Retina (tissue), 1 donor: ENCODE measurements at regions not wholly inside any gene's neighbourhood (a gene's known extent, or its start where the extent isn't known, plus 50 kb on each side); places are given as distances from the start of the nearest gene placed in this dataset.

Source experiments
- DNase-seq: peaks from one replicate; pipeline ENCODE4 v3.0.0-alpha.2; 2016

GRCh38 chr17:5788266-5788900 is 204.1 kb upstream of the NLRP1 start:
- no peak for DNase-seq

DNA sequence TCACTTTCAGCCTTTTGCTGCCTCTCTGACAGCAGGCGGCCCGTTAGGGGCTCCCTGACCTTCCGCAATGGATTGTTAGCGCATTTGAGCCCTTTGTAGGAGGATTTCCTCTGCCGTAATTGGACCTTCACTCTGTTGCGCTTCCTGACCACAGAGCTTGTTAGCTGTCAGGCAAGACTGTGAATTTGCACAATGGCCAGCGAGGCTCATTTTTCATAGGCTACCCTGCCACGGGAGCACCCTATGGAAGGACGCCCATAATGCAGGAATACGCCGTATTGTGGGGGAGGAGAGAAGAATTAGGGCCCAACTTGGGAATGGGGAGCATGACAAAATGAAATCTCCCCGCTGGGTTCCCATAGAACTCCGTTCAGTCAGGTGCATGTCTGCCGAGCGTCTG is 205.2 kb upstream of the NLRP1 start:
- DNase-seq = peak; percentile 83

- no peak for DNase-seq
Observed at GRCh38 chr17:5793157-5793556, 208.8 kb upstream of the NLRP1 start.

- DNase-seq = no peak
Observed at GRCh38 chr17:5793899-5794298, 209.6 kb upstream of the NLRP1 start.

DNA sequence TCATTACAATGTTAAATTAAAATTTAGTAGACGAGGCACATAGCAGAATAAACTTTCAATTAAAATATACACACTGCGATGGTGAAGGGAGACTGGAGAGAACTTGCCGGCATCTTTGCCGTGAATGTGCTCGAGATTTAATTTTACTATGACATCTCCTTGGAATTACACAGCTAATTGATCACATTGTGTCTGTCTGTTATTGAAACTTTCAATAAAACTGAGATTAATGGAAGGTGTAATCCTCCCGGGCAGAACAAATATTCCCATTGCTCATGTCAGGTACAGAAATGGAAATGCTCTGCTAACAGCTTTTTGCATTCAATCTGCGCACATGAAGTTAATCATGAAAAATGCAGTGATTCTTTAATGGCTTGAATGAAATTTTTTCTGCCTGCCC is 210.1 kb upstream of the NLRP1 start:
- DNase-seq = no peak

GRCh38 chr17:5794881-5795506 is 210.7 kb upstream of the NLRP1 start:
- DNase-seq = no peak

GRCh38 chr17:5797447-5798050 is 213.2 kb upstream of the NLRP1 start:
- peak; percentile 55 for DNase-seq

DNA sequence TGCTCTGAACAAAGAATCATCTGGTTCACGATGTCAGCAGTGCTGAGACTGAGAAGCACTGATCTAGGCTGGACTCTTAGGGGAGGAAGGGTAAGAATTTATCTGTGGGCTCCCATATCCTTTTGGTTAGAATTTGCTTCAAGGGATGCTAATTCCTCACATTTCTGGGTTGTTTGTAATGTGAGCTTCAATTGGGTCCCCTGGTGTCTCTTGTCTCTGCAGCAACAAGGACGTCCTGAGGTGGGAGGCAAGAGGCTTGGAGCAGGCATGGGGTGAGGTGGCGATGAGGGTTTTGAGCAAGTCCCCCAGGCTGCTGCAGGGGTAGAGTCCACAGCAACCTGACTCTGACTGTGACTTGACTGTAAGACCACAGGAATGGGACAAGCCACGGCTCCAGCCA is 213.8 kb upstream of the NLRP1 start:
- DNase-seq = no peak

GRCh38 chr17:5800131-5800530 is 215.8 kb upstream of the NLRP1 start:
- no peak for DNase-seq

- no peak for DNase-seq
Observed at GRCh38 chr17:5800646-5801045, 216.3 kb upstream of the NLRP1 start.

DNA sequence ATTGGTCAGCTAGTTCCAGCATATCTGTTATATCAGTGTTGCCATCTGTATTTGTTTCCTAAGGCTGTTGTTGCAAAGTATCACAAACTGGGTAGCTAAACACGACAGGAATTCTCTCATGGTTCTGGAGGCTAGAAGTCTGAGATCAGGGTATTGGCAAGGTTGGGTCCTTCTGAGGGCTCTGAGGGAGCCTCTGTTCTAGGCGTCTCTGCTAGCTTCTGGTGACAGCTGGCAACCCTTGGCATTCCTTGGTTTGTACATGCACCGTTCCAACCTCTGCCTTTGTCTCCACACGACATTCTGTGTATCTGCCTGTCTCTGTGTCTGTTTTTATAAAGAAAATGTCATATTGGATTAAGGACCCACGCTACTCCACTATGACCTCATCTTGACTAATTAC is 219.9 kb upstream of the NLRP1 start:
- DNase-seq = peak; percentile 61

DNA sequence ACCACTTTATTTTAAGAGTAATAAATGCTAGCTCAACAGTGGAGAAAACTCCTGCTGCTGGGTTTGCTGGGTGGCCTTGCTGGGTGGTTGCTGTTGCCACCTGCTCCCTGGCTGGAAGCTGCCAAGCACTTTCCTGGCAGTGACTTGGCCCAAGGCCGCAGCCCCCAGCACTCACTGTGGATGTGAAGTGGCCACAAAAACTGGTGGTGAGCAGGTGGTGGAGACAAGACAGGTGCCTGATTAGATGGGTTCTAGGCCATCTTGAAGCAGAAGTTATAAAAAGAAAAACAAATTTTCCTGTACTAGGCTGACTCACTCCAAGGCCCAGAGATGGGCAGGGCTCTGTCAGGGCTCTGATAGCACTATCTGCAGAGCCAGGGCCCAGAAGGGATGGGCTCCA is 224.7 kb upstream of the NLRP1 start:
- no peak for DNase-seq

DNA sequence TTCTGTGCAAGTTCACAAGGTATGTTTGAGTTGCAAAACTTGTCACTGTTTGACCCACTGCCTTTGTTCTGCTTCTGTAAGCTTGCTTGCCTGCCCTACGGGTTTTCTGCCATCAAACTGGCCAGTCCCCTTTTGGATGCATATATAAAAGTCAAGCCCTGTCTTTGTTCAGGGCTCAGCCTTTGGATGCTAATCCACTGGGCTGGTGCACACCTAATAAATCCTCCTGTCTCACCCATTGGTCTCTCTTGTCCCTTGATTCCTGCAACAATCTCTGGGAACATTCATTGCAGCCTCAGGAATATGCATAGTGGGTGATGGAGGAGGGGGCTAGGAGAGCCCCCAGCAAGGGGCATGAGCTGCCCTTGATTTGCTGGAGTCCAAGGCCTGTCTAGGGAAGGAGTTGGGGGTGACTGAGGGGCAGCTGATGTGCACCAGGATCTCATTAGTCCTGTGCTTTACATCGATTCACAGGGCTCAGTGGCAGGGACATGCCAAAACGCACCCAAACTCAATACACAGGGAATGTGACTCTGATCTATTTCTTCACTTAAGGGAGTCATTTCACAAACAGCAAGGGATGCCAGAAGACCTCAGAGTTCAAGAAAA is 225.4 kb upstream of the NLRP1 start:
- no peak for DNase-seq

GRCh38 chr17:5812590-5812989 is 228.3 kb upstream of the NLRP1 start:
- DNase-seq = no peak

DNA sequence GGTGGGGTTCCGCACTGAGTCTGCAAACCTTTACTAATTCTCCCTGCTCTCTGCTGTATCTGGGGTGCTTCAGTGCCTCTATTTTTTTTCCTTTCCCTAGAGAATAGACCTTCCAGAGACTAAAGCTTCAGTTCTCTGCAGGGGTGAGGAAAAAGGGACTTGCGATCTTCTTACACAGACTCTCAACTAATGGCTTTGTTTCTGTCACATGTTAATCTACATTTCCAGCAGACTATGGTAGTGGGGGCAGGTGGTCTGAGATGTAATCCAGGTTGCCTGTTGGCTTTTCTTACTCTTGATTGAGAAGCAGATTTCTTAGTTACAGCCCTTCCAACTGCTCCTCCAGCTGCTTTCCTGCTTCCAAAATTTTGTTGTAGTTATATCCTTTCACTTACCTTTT is 229.0 kb upstream of the NLRP1 start:
- DNase-seq = no peak

DNA sequence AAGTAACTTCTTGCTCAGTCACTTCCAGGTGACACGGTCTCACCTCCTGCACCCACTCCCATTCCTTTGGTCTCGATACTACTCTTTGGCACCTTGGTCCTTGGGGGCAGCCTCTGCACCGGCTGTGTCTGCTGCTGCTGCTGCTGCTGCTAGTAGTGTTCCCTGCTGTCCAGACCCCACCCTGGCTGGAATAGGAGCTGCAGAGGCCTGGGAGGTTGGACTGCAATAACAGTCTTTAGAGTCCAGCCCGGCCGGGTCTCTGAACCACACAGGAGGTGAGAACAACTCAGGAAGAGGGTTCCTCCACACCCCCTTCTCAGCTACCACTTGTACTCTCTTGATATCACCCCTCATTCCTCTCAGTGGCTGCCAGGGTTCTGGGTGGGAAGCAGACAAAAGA is 231.1 kb upstream of the NLRP1 start:
- DNase-seq = no peak

DNA sequence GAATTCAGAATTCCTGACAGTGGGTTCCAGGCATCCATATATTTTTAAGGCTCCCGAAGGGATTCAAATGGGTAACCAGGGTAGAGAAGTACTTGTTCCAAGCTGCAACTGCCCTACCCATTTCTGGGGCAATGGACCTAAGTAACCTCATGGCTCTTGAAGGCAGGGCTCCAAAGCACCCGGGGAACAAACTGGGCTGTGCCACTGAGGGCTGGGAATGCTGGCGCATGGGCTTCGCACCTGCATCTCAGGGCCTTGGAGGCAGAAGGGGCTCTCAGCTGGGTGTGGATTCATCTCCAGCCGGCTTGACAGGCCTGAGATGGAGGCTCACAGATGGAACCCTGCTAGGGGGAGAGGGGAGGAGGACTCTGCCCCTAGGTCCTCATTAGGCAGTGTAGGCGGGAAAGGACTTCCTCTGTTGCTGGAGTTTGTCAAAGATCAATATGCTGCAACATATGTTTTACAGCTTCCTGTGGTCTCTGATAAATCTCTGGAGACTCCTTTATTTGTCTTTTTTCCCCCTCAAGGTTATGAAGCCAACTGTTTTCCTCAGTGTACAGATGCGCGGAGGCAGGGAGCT is 232.3 kb upstream of the NLRP1 start:
- DNase-seq = peak; percentile 54

DNA sequence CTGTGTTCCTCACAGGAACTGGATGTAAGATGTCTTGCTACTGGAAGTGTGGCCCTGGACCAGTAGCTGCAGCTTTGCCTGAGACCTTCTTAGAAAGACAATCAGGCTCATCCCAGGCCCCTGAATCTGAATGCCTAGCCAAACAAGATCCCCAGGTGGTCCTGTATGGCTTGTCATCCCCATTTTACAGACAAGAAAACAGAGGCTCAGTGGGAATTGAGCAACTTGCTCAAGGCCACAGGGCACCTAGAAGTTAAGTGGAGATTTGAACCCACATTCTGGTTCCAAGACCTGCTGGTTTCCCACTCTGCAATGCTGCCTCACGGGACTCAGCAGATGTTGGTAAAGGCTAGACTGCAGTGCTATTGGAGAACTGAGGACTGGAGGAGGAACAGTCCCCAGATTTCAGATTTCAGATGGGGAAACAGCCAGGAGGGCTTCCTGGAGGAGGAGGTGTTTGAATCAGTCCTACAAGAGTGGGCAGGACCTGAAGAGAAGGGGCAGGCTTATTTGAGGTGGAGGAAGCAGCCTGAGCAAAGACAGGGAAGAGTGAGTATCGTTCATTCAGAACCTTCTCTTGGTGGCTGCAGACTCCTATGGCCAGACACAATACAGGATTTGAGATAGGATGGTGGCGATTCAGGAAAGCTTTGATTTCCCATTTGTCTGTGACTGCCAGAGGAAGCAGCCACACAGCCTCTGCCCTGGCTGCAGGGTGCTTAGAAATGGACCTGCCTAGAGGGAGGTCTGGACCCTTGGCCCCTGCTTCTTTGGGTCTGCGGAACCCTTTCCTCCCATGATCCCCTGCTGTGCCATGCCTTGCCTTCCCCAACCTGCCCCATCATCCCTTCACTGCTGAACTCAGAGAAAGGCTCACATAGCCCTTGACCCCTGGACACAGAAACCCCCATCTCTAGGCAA is 233.4 kb upstream of the NLRP1 start:
- DNase-seq = no peak

GRCh38 chr17:5819396-5819795 is 235.1 kb upstream of the NLRP1 start:
- no peak for DNase-seq

DNA sequence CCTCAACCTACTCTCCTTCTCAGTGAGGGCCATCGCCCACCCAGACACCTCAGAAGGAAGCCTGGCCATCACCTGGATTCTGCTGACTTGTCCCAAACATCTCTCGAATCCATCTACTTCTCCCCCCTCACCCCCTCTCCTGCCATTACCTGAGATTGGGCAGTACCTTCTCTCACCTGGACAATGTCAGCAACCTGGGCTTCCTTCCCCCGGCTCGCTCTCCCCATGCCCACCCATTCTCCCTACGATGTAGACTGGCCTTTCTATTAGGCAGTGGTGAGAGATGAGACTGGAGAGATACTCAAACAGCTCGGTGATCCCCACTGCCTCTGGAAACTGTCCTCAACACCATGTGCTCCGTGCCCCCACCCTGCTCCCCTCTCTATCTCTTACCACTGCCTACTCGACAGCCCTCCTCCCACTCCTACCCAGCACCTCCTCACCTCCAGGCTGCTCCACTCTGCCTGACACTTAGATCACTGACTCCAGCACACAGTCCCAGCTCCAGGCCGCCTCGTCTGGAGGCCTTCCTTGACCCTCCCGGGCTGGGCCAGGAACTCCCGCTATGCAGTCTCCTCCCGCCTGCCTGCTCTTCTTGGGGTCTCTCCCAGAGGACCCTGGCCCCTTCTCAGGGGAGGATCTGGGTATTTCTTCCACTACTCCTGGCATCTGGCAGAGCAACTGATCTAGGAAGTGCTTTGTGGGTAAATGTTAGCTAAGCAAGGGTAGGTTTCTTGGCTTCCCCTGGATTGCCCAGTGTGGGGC is 235.8 kb upstream of the NLRP1 start:
- DNase-seq = no peak

- no peak for DNase-seq
Observed at GRCh38 chr17:5820721-5821456, 236.6 kb upstream of the NLRP1 start.
